GM18498 (cell line): ENCODE measurements at regions not wholly inside any gene's neighbourhood (a gene's known extent, or its start where the extent isn't known, plus 50 kb on each side); places are given as distances from the start of the nearest gene placed in this dataset.
"Not testable (repeated sequence)": the region's sequence is repeated elsewhere in the genome, so short reads cannot be mapped to it uniquely, and the experiment has no call there.

Source experiments
- ATAC-seq: cut with Tn5 transposase; IDR thresholded peaks from one replicate; pipeline ENCODE4 v1.9.1; 2021; ENCODE audit warnings: mild to moderate bottlenecking, moderate library complexity; ENCODE audit not compliant: unreplicated experiment

DNA sequence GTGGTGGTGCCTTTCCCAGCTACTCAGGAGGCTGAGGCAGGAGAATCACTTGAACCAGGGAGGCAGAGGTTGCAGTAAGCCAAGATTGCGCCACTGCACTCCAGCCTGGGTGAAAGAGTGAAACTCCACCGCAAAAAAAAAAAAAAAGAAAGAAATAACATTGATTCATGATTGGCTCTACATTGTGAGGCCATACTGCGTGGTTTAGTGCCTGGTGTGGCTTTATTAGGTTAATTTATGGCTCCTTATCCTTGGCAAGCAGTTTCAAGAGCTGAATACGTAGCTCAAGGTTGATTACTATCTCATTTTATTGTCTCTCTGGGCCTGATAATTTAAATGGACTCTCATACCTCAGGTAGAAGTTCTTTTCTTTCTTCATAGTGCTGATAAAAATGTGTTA lies 80.5 kb upstream of the MTLN start:
- ATAC-seq: not testable (repeated sequence)

DNA sequence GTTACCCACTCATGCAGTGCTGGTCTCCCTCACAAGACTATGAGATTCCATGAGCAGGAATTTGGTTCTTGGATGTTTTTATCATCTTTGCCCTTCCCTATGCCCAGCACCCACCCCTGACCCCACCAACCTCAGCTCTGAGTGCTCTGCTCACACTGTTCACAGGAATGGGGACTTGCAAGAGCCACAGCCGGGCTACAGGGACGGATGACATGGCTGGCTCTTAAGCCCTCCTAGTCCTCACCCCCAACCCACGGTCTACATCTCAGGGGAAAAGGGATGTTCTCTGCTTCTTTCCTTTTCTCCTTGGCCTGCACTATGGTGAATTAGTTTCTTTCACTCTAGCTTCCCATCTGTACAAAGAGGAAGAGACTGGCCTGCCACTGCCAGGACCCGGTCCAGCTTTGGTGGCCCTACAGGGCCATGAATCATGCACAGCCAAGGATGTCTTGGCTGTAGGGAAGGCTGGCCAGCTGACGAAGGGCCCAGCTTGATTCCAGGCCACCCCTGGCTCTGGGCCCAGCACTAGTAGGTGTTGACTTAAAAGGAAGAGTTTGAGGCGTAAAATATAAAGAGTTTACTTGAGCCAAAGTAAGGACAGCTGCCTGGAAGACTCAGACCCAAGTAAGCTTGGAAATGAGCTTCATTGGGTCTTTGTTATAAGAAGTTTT lies 79.7 kb upstream of the MTLN start:
- not testable (repeated sequence) for ATAC-seq

DNA sequence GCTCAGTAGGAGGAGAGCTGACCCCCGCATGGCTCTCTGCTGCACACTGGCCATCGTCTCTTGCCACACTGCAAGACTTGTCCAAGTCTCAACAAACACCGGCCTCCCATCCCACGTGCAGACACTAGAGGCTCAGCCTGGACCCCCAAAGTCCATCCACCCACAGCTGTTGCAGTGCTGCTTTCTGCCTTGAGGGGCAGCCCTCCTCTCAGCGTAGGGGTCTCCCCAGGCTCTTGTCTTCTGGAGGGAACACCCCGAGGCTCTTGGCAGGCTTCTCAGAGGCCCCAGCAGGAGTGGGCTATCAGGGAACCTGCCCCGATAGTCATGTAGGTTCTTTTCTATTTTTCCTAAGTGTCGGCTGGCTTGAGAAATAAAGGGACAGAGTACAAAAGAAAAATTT lies 75.5 kb upstream of the MTLN start:
- not testable (repeated sequence) for ATAC-seq

- ATAC-seq: not testable (repeated sequence)
These were observed 74.9 kb upstream of the MTLN start for GRCh38 chr2:110287253-110287652.

DNA sequence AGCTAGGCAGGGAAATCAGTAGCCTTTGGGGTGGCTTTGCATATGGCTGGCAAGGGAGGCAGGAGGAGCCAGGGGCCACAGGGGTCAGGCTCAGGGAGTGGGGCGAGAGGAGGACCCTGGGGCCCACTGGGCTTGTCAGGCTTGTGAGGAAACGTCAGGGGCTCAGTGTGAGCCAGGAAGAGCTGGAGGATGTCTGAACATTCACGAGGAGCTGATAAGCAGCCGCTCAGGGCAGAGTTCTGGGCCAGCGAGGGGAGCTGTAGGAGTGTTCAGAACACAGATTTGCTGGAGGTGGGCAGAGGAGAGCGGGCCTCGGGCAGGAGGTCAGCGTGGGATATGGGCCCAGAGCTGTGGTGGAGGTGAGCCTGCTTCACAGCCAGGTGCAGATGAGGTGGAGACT lies 72.7 kb upstream of the MTLN start:
- not testable (repeated sequence) for ATAC-seq

DNA sequence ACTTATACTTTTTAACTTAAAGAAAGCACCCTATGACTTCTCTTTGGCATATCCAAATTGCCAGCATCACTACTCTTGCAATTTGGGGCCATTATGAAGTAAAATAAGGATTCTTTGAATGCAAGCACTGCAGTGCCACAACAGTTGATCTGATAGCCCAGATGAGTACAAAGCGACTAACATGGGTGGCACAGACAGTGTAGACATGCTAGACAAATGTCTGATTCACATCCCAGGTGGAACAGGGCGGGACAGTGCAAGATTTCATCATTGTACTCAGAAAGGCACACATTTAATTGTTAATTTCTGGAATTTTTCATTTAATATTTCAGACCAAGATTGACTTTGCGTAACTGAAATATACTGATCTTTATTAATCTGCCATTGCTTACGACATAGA lies 68.5 kb upstream of the MTLN start:
- not testable (repeated sequence) for ATAC-seq

GRCh38 chr2:110277054-110277453 lies 64.7 kb upstream of the MTLN start:
- not testable (repeated sequence) for ATAC-seq

DNA sequence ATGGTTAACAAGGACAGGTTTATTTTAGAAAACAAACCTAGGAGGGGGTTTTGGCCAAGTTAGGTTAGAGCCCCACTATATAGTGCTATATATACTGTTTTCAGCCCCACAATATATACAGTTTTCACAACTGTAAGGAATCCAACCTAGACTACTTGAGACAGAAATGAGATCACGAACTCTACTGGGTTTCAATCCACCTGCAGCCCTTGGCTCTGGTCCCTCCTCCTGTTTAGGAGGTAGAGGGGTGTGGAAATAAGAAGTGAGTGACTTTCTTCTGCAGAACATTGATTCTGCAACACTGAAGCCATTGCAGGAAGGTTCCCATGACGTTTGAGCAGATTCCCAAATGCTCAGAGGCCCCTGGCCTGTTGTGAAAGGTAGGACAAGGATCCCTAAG lies 63.7 kb upstream of the MTLN start:
- not testable (repeated sequence) for ATAC-seq

GRCh38 chr2:110269674-110270073 lies 57.3 kb upstream of the MTLN start:
- not testable (repeated sequence) for ATAC-seq

DNA sequence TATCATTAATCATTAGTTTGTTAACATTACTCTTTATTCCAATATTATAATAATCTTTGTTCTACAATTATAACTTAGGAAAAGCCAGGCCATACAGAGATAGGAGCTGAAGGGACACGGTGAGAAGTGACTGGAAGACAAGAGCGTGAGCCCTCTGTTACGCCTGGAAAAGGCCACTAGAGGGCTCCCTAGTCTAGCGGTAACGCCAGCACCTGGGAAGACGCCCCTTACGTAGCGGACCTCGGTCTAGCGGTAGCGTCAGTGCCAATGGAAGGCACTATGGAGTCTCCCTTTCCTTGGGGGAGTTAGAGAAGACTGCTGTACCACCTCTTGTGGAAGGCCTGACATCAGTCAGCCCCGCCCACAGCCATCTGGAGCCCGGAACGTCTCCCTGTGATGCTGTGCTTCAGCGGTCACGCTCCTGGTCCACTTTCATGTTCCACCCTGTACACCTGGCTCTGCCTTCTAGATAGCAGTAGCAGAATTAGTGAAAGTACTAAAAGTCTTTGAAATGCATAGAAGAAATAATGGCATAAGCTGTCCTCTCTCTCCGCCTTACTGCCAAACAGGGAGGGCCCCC lies 55.6 kb upstream of the MTLN start:
- ATAC-seq: not testable (repeated sequence)

GRCh38 chr2:110264804-110265203 lies 52.5 kb upstream of the MTLN start:
- not testable (repeated sequence) for ATAC-seq

- ATAC-seq: not testable (repeated sequence)
These were observed 51.8 kb upstream of the MTLN start for GRCh38 chr2:110264076-110264681.

GRCh38 chr2:110263462-110263861 lies 51.1 kb upstream of the MTLN start:
- ATAC-seq: not testable (repeated sequence)
